ENCODE measurements at regions not wholly inside any gene's neighbourhood (a gene's known extent, or its start where the extent isn't known, plus 50 kb on each side); places are given as distances from the start of the nearest gene placed in this dataset.

DNA sequence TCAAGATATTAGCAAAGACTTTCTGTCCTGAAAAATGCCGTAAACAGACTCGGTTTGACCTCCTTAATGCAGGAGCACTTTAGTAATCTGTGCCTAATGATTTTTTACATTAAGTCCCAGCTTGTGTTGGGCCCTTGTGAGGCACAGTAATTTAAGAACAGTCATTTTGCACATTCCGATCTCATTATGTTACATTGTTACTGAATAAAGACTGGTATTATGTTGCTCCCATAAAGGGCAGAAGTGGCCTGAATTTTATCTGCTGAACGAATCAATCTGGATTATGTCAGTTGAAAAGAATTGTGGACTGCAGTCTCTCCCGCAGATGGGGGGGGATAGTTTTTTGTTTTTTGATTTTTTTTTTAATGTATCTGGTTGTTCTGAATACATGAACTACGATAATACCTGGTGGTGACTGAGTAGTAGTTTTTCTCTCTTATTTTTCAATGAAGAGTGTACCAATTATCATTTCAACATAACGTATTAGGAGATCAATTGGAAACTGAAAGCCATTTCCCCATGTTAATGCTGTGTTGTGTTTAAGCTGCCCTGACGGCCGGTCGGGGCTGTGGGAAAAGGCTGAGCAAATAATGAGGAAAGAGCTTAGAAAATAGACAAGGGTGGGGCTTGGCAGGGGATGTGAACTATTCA lies 290.2 kb downstream of the ZNF536 start:
- TF ChIP-seq POLR2AphosphoS5 (IDR thresholded peaks at IDR 0.05; ENCODE audit: low read depth, low read length) (no peak), SIN3A (IDR thresholded peaks at IDR 0.05; ENCODE audit: borderline replicate concordance, insufficient read depth, low read depth, low read length) (no peak), TCF7L2 (IDR thresholded peaks at IDR 0.05; ENCODE audit: low read depth, low read length) (no peak)
- TF ChIP-seq, protein P1, sequence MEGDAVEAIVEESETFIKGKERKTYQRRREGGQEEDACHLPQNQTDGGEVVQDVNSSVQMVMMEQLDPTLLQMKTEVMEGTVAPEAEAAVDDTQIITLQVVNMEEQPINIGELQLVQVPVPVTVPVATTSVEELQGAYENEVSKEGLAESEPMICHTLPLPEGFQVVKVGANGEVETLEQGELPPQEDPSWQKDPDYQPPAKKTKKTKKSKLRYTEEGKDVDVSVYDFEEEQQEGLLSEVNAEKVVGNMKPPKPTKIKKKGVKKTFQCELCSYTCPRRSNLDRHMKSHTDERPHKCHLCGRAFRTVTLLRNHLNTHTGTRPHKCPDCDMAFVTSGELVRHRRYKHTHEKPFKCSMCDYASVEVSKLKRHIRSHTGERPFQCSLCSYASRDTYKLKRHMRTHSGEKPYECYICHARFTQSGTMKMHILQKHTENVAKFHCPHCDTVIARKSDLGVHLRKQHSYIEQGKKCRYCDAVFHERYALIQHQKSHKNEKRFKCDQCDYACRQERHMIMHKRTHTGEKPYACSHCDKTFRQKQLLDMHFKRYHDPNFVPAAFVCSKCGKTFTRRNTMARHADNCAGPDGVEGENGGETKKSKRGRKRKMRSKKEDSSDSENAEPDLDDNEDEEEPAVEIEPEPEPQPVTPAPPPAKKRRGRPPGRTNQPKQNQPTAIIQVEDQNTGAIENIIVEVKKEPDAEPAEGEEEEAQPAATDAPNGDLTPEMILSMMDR (IDR thresholded peaks at IDR 0.05): no peak
- TF ChIP-seq, protein P2, sequence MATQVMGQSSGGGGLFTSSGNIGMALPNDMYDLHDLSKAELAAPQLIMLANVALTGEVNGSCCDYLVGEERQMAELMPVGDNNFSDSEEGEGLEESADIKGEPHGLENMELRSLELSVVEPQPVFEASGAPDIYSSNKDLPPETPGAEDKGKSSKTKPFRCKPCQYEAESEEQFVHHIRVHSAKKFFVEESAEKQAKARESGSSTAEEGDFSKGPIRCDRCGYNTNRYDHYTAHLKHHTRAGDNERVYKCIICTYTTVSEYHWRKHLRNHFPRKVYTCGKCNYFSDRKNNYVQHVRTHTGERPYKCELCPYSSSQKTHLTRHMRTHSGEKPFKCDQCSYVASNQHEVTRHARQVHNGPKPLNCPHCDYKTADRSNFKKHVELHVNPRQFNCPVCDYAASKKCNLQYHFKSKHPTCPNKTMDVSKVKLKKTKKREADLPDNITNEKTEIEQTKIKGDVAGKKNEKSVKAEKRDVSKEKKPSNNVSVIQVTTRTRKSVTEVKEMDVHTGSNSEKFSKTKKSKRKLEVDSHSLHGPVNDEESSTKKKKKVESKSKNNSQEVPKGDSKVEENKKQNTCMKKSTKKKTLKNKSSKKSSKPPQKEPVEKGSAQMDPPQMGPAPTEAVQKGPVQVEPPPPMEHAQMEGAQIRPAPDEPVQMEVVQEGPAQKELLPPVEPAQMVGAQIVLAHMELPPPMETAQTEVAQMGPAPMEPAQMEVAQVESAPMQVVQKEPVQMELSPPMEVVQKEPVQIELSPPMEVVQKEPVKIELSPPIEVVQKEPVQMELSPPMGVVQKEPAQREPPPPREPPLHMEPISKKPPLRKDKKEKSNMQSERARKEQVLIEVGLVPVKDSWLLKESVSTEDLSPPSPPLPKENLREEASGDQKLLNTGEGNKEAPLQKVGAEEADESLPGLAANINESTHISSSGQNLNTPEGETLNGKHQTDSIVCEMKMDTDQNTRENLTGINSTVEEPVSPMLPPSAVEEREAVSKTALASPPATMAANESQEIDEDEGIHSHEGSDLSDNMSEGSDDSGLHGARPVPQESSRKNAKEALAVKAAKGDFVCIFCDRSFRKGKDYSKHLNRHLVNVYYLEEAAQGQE (IDR thresholded peaks at IDR 0.05; ENCODE audit: insufficient read depth in 1 of 2, low read depth in 2 of 2, low read length in 1 of 2): no peak

Data from Panc1 (cell line).